ENCODE measurements at regions not wholly inside any gene's neighbourhood (a gene's known extent, or its start where the extent isn't known, plus 50 kb on each side); places are given as distances from the start of the nearest gene placed in this dataset.

DNA sequence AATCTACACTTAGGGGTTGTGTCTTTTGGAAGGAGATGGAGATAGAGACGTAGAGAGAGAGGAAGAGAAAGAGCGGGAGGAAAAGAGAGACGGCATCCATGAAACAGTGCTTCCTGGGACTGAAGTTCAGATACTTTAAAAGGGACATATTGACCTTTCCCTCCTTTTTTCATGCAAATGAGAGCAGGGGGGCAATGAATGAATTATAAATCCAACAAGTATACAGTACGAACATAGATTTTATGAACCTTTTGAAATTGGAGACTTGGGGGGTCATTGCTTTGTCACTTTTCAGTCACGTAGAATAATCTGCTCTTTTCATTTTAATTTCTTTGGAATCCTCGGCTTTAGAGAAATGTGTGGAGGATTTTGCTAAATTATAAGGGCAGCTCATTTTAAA, 364.2 kb downstream of the MAT2B start:
- TF ChIP-seq CTCF (IDR thresholded peaks at IDR 0.05) (no peak), EP300 (IDR thresholded peaks at IDR 0.05; ENCODE audit: low read depth) (no peak), POLR2A (IDR thresholded peaks at IDR 0.05) (no peak)

Measured in transverse colon (tissue), 3 donors.